ENCODE measurements at regions not wholly inside any gene's neighbourhood (a gene's known extent, or its start where the extent isn't known, plus 50 kb on each side); places are given as distances from the start of the nearest gene placed in this dataset.
A peak's percentile ranks its signal among the peaks of the same experiment; 100 is the strongest.

- no peak for DNase-seq (ENCODE audit: low read depth)
These were observed 318.3 kb downstream of the RRAGC start for GRCh38 chr1:38541223-38541622.

- no peak for DNase-seq (ENCODE audit: low read depth)
These were observed 319.6 kb downstream of the RRAGC start for GRCh38 chr1:38539931-38540330.

GRCh38 chr1:38538834-38539233 lies 320.7 kb downstream of the RRAGC start:
- no peak for DNase-seq (ENCODE audit: low read depth)

- DNase-seq (ENCODE audit: low read depth): no peak
These were observed 323.5 kb downstream of the RRAGC start for GRCh38 chr1:38536089-38536488.

- DNase-seq (ENCODE audit: low read depth): no peak
These were observed 325.1 kb downstream of the RRAGC start for GRCh38 chr1:38534473-38534823.

GRCh38 chr1:38533772-38534472 lies 325.6 kb downstream of the RRAGC start:
- DNase-seq (ENCODE audit: low read depth): no peak

GRCh38 chr1:38530957-38531356 lies 328.6 kb downstream of the RRAGC start:
- DNase-seq (ENCODE audit: low read depth): no peak

GRCh38 chr1:38529946-38530345 lies 329.6 kb downstream of the RRAGC start:
- no peak for DNase-seq (ENCODE audit: low read depth)

- DNase-seq (ENCODE audit: low read depth): no peak
These were observed 330.2 kb downstream of the RRAGC start for GRCh38 chr1:38529391-38529790.

GRCh38 chr1:38528623-38529022 lies 330.9 kb downstream of the RRAGC start:
- no peak for DNase-seq (ENCODE audit: low read depth)

GRCh38 chr1:38527373-38527966 lies 332.1 kb downstream of the RRAGC start:
- peak; percentile 2 for DNase-seq (ENCODE audit: low read depth)

GRCh38 chr1:38526046-38526445 lies 333.5 kb downstream of the RRAGC start:
- no peak for DNase-seq (ENCODE audit: low read depth)

- no peak for DNase-seq (ENCODE audit: low read depth)
These were observed 334.1 kb downstream of the RRAGC start for GRCh38 chr1:38525343-38526043.

- no peak for DNase-seq (ENCODE audit: low read depth)
These were observed 335.4 kb downstream of the RRAGC start for GRCh38 chr1:38524025-38524641.

- no peak for DNase-seq (ENCODE audit: low read depth)
These were observed 336.0 kb downstream of the RRAGC start for GRCh38 chr1:38523568-38523939.

- DNase-seq (ENCODE audit: low read depth): no peak
These were observed 336.5 kb downstream of the RRAGC start for GRCh38 chr1:38522915-38523567.

GRCh38 chr1:38516560-38516959 lies 343.0 kb downstream of the RRAGC start:
- DNase-seq (ENCODE audit: low read depth): no peak

- no peak for DNase-seq (ENCODE audit: low read depth)
These were observed 346.8 kb downstream of the RRAGC start for GRCh38 chr1:38512789-38513188.

- no peak for DNase-seq (ENCODE audit: low read depth)
These were observed 347.4 kb downstream of the RRAGC start for GRCh38 chr1:38512024-38512767.

- no peak for DNase-seq (ENCODE audit: low read depth)
These were observed 351.3 kb downstream of the RRAGC start for GRCh38 chr1:38508232-38508631.

GRCh38 chr1:38507563-38507962 lies 352.0 kb downstream of the RRAGC start:
- no peak for DNase-seq (ENCODE audit: low read depth)

GRCh38 chr1:38505944-38506343 lies 353.6 kb downstream of the RRAGC start:
- no peak for DNase-seq (ENCODE audit: low read depth)
